ENCODE measurements at regions not wholly inside any gene's neighbourhood (a gene's known extent, or its start where the extent isn't known, plus 50 kb on each side); places are given as distances from the start of the nearest gene placed in this dataset.

- no peak for ATAC-seq
Measured at GRCh38 chrX:122790376-122791095, 393.5 kb upstream of the GRIA3 start.

GRCh38 chrX:122813876-122814275, 370.2 kb upstream of the GRIA3 start:
- no peak overlapping the region for H3K27ac Mint-ChIP-seq
- no peaks in the 10 kb centered on the region for H3K36me3 Mint-ChIP-seq (ENCODE audit: low read depth)
- ATAC-seq (no peak), DNase-seq (no peak)
- no peak overlapping the region for H3K4me3 Mint-ChIP-seq
- no peaks in the 10 kb centered on the region for H3K27me3 Mint-ChIP-seq
- no peaks in the 10 kb centered on the region for H3K9me3 ChIP-seq (ENCODE audit: control insufficient read depth, low read length, poor library complexity, severe bottlenecking)
- H3K4me1 Mint-ChIP-seq: no peaks in the 10 kb centered on the region

More at GRCh38 chrX:122790376-122791095, 393.5 kb upstream of the GRIA3 start:
- H3K27ac Mint-ChIP-seq: no peak overlapping the region
- no peaks in the 10 kb centered on the region for H3K27me3 Mint-ChIP-seq
- H3K36me3 Mint-ChIP-seq (ENCODE audit: low read depth): no peaks in the 10 kb centered on the region
- no peaks in the 10 kb centered on the region for H3K9me3 ChIP-seq (ENCODE audit: control insufficient read depth, low read length, poor library complexity, severe bottlenecking)
- H3K4me1 Mint-ChIP-seq: no peaks in the 10 kb centered on the region
- H3K4me3 Mint-ChIP-seq: no peak overlapping the region
- DNase-seq: no peak

DNA sequence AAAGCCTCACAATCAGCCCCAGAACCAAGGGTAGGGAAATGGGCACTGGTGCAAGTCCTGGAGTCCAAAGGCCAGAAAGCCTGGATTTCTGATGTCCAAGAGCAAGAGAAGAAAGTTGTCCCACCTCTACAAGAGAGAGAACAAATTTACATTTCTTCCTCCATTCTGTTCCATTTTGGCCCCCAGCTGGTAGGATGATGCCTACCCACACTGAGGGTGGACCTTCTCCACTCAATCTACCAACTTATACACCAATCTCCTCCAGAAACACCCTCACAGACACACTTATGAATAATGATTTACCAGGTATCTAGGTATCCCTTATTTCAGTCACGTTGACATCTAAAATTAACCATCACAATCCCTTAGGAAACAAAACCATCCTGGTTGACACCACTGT, 367.8 kb upstream of the GRIA3 start:
- no peak overlapping the region for H3K27ac Mint-ChIP-seq
- no peaks in the 10 kb centered on the region for H3K9me3 ChIP-seq (ENCODE audit: control insufficient read depth, low read length, poor library complexity, severe bottlenecking)
- no peaks in the 10 kb centered on the region for H3K27me3 Mint-ChIP-seq
- no peaks in the 10 kb centered on the region for H3K4me1 Mint-ChIP-seq
- DNase-seq (no peak), ATAC-seq (no peak)
- peaks cover 3% of the 10 kb centered on the region for H3K36me3 Mint-ChIP-seq (ENCODE audit: low read depth)
- no peak overlapping the region for H3K4me3 Mint-ChIP-seq

DNA sequence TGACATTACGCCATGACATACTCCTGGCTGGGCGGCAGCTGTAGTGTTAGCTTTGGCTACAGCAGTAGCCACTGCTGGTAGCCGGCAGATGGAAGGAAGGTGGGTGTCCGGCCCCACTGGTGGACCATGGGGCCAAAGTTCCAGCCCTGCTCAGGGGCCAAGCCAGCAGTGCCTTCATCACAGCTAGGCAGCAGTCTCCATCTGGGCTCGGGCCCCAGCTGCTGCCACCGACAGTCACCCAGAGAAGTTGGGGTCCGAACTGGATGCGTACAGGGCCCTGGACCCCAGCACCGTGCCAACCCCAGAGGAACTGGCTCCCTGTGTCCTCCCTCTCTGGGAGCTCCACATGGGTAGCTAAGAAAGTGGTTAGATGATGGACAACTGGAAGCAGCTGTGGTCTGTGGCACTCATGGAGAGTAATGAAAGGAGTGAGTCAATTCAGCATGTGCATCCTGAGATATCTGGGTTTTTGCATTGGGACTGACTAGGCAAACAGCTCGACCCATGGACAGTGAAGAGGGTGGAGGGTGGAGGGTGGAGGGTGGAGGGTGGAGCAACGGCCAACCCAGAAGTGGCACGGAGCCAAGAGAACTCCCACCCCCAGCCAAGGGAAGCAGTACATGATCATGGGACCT, 366.6 kb upstream of the GRIA3 start:
- no peak for ATAC-seq
- no peak overlapping the region for H3K27ac Mint-ChIP-seq
- H3K36me3 Mint-ChIP-seq (ENCODE audit: low read depth): peaks cover 3% of the 10 kb centered on the region
- no peaks in the 10 kb centered on the region for H3K4me1 Mint-ChIP-seq
- DNase-seq: no peak
- H3K4me3 Mint-ChIP-seq: no peak overlapping the region
- H3K9me3 ChIP-seq (ENCODE audit: control insufficient read depth, low read length, poor library complexity, severe bottlenecking): no peaks in the 10 kb centered on the region
- no peaks in the 10 kb centered on the region for H3K27me3 Mint-ChIP-seq

DNA sequence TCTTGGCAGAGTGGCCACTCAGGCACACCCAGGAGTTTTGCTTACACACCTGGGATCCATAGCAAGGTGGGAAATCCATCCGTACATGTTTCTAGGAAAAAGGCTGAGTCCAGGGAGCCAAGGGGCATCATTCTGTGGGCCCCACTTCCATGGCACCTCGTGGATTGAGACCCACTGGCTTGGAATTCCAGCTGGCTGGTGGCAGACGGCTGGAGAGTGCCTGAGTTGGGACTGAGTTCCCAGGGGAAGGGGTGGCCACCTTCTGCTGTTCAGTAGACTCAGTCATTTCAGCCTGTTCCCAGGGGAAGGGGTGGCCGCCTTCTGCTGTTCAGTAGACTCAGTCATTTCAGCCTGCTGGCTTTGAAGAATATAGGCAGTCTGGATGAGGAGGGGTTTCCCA, 366.0 kb upstream of the GRIA3 start:
- no peaks in the 10 kb centered on the region for H3K9me3 ChIP-seq (ENCODE audit: control insufficient read depth, low read length, poor library complexity, severe bottlenecking)
- Mint-ChIP-seq H3K27me3 (no peaks in the 10 kb centered on the region), H3K4me3 (no peak overlapping the region), H3K36me3 (ENCODE audit: low read depth) (peaks cover 3% of the 10 kb centered on the region), H3K4me1 (no peaks in the 10 kb centered on the region), H3K27ac (no peak overlapping the region)
- no peak for DNase-seq
- no peak for ATAC-seq

DNA sequence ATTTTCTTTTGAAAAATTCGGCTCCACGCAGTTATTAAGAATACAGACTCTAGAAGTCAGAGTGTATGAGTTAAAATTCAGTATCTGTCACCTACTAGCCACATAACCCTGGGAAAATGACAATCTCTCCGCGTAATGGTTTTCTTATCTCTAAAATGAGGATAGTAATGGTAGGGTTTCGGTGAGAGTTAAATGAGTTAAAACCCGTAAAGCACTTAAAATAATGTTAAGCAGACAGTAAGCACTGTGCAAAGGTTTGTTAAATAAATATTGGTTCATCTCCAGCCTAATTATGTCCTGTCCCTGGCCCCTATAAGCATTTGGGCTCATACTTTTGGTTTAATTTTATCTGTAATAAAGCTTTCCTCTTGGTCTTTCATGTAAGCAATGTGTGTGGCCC, 350.8 kb upstream of the GRIA3 start:
- no peaks in the 10 kb centered on the region for H3K36me3 Mint-ChIP-seq (ENCODE audit: low read depth)
- H3K27me3 Mint-ChIP-seq: no peaks in the 10 kb centered on the region
- DNase-seq: no peak
- no peaks in the 10 kb centered on the region for H3K4me1 Mint-ChIP-seq
- ATAC-seq: no peak
- H3K4me3 Mint-ChIP-seq: no peak overlapping the region
- no peak overlapping the region for H3K27ac Mint-ChIP-seq
- no peaks in the 10 kb centered on the region for H3K9me3 ChIP-seq (ENCODE audit: control insufficient read depth, low read length, poor library complexity, severe bottlenecking)

GRCh38 chrX:122835886-122836285, 348.2 kb upstream of the GRIA3 start:
- Mint-ChIP-seq H3K27ac (no peak overlapping the region), H3K27me3 (no peaks in the 10 kb centered on the region), H3K4me1 (no peaks in the 10 kb centered on the region), H3K36me3 (ENCODE audit: low read depth) (no peaks in the 10 kb centered on the region), H3K4me3 (no peak overlapping the region)
- ATAC-seq (no peak), DNase-seq (no peak)
- no peaks in the 10 kb centered on the region for H3K9me3 ChIP-seq (ENCODE audit: control insufficient read depth, low read length, poor library complexity, severe bottlenecking)

GRCh38 chrX:122850326-122850725, 333.8 kb upstream of the GRIA3 start:
- H3K27ac Mint-ChIP-seq: no peak overlapping the region
- ATAC-seq (no peak), DNase-seq (no peak)
- no peaks in the 10 kb centered on the region for H3K27me3 Mint-ChIP-seq
- H3K9me3 ChIP-seq (ENCODE audit: control insufficient read depth, low read length, poor library complexity, severe bottlenecking): no peaks in the 10 kb centered on the region
- no peaks in the 10 kb centered on the region for H3K4me1 Mint-ChIP-seq
- H3K36me3 Mint-ChIP-seq (ENCODE audit: low read depth): no peaks in the 10 kb centered on the region
- no peak overlapping the region for H3K4me3 Mint-ChIP-seq

DNA sequence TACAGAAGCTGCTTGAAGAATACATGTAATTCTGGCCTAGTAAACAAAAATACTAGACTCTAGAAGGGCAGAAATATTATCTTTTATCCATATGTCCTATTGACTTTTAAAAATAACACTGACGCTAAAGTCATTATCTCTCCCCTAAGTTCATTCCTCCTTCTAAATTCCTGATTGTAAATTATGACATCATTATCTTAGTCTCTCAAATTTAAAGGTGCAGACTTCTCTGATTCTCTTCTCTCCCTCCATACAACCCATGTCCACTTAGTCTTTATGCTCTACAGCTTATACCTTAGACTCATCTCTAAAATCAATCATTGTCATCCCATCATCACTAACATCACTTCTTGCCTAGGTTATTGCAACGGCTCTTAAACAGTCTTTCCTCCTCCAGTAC, 327.9 kb upstream of the GRIA3 start:
- Mint-ChIP-seq H3K27me3 (no peaks in the 10 kb centered on the region), H3K36me3 (ENCODE audit: low read depth) (no peaks in the 10 kb centered on the region), H3K4me1 (no peaks in the 10 kb centered on the region), H3K27ac (no peak overlapping the region), H3K4me3 (no peak overlapping the region)
- H3K9me3 ChIP-seq (ENCODE audit: control insufficient read depth, low read length, poor library complexity, severe bottlenecking): no peaks in the 10 kb centered on the region
- DNase-seq: no peak
- ATAC-seq: no peak

DNA sequence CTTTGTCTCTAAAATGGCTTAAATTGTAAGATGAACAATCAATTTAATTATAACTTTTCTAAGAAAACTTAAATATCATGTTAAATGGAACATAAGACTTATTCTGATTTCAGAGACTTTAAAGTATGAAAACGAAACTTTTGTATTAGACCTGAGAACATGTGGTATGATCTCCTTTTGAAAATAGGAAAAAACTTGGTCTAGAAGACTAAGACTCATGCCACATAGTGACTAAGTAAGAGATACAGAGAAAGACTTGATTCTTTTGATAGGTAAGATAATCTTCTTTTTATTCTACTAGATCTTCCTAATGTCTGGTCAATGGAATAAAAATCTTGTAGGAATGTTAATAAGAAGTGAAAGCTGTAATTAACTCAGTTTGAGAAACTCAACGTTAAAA, 326.3 kb upstream of the GRIA3 start:
- Mint-ChIP-seq H3K27ac (no peak overlapping the region), H3K4me1 (no peaks in the 10 kb centered on the region), H3K36me3 (ENCODE audit: low read depth) (no peaks in the 10 kb centered on the region), H3K4me3 (no peak overlapping the region), H3K27me3 (no peaks in the 10 kb centered on the region)
- H3K9me3 ChIP-seq (ENCODE audit: control insufficient read depth, low read length, poor library complexity, severe bottlenecking): no peaks in the 10 kb centered on the region
- DNase-seq (no peak), ATAC-seq (no peak)

GRCh38 chrX:122863067-122863466, 321.0 kb upstream of the GRIA3 start:
- H3K27ac Mint-ChIP-seq: no peak overlapping the region
- H3K9me3 ChIP-seq (ENCODE audit: control insufficient read depth, low read length, poor library complexity, severe bottlenecking): no peaks in the 10 kb centered on the region
- no peak overlapping the region for H3K4me3 Mint-ChIP-seq
- H3K4me1 Mint-ChIP-seq: no peaks in the 10 kb centered on the region
- no peak for DNase-seq
- H3K27me3 Mint-ChIP-seq: no peaks in the 10 kb centered on the region
- no peaks in the 10 kb centered on the region for H3K36me3 Mint-ChIP-seq (ENCODE audit: low read depth)
- ATAC-seq: no peak

- Mint-ChIP-seq H3K27me3 (no peaks in the 10 kb centered on the region), H3K4me3 (no peak overlapping the region), H3K36me3 (ENCODE audit: low read depth) (no peaks in the 10 kb centered on the region), H3K27ac (no peak overlapping the region), H3K4me1 (no peaks in the 10 kb centered on the region)
- no peak for DNase-seq
- no peaks in the 10 kb centered on the region for H3K9me3 ChIP-seq (ENCODE audit: control insufficient read depth, low read length, poor library complexity, severe bottlenecking)
- no peak for ATAC-seq
Measured at GRCh38 chrX:122866532-122866931, 317.5 kb upstream of the GRIA3 start.

- no peak for DNase-seq
- H3K36me3 Mint-ChIP-seq (ENCODE audit: low read depth): no peaks in the 10 kb centered on the region
- no peaks in the 10 kb centered on the region for H3K4me1 Mint-ChIP-seq
- ATAC-seq: no peak
- no peak overlapping the region for H3K27ac Mint-ChIP-seq
- no peak overlapping the region for H3K4me3 Mint-ChIP-seq
- no peaks in the 10 kb centered on the region for H3K9me3 ChIP-seq (ENCODE audit: control insufficient read depth, low read length, poor library complexity, severe bottlenecking)
- H3K27me3 Mint-ChIP-seq: no peaks in the 10 kb centered on the region
Measured at GRCh38 chrX:122868631-122869030, 315.4 kb upstream of the GRIA3 start.

- Mint-ChIP-seq H3K27ac (no peak overlapping the region), H3K27me3 (no peaks in the 10 kb centered on the region), H3K36me3 (ENCODE audit: low read depth) (no peaks in the 10 kb centered on the region), H3K4me1 (no peaks in the 10 kb centered on the region), H3K4me3 (no peak overlapping the region)
- DNase-seq (no peak), ATAC-seq (no peak)
- H3K9me3 ChIP-seq (ENCODE audit: control insufficient read depth, low read length, poor library complexity, severe bottlenecking): no peaks in the 10 kb centered on the region
Measured at GRCh38 chrX:122869171-122869570, 314.9 kb upstream of the GRIA3 start.

All from T-helper 17 cell (primary cell).